ENCODE measurements at regions not wholly inside any gene's neighbourhood (a gene's known extent, or its start where the extent isn't known, plus 50 kb on each side); places are given as distances from the start of the nearest gene placed in this dataset.

DNA sequence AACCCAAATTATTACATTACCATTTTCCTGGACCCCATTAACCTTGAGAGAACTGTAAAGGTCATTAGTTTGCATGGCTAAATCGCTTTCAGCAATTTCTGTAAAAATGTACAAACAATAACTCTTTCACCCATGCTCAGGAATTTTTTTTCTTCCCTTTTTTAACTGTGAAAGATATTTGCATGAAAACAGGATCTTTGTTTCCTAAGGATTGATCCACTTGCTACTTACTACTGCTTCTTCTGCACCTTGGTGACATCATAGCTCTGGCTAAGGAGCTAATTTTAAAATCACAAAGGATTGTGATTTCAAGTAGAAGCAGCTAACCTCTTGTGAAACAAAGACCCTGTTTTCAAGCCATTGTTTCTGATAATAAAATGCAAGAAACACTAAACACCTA lies 274.6 kb upstream of the ESRRG start:
- no peak for TF ChIP-seq POLR2A (IDR thresholded peaks at IDR 0.05)
- TF ChIP-seq, protein P1, sequence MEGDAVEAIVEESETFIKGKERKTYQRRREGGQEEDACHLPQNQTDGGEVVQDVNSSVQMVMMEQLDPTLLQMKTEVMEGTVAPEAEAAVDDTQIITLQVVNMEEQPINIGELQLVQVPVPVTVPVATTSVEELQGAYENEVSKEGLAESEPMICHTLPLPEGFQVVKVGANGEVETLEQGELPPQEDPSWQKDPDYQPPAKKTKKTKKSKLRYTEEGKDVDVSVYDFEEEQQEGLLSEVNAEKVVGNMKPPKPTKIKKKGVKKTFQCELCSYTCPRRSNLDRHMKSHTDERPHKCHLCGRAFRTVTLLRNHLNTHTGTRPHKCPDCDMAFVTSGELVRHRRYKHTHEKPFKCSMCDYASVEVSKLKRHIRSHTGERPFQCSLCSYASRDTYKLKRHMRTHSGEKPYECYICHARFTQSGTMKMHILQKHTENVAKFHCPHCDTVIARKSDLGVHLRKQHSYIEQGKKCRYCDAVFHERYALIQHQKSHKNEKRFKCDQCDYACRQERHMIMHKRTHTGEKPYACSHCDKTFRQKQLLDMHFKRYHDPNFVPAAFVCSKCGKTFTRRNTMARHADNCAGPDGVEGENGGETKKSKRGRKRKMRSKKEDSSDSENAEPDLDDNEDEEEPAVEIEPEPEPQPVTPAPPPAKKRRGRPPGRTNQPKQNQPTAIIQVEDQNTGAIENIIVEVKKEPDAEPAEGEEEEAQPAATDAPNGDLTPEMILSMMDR (IDR thresholded peaks at IDR 0.05): no peak
